HEK293T (cell line): ENCODE measurements at regions not wholly inside any gene's neighbourhood (a gene's known extent, or its start where the extent isn't known, plus 50 kb on each side); places are given as distances from the start of the nearest gene placed in this dataset.

ENCODE experiments used
- CTCF ChIA-PET: fragments of 350-600 bp; formaldehyde crosslinking; extraction: SDS; loops from one replicate; lab custom pipeline; 2021; ENCODE audit warnings: antibody characterized with exemption, inconsistent platforms; lab: Yijun Ruan, JAX
- POLR2A ChIA-PET: fragments of 350-600 bp; formaldehyde crosslinking; extraction: SDS; loops from one replicate; lab custom pipeline; 2020; ENCODE audit warnings: antibody characterized with exemption, inconsistent platforms; lab: Yijun Ruan, JAX
- DNase-seq: peaks from one replicate; pipeline ENCODE4 v3.0.0; 2012; ENCODE audit warnings: mixed read lengths; ENCODE audit errors: extremely low spot score
- ARNT ChIP-seq: fragments of 450-650 bp; IDR thresholded peaks from 2 replicates; pipeline ENCODE4 v1.6.1; 2017; ENCODE audit warnings: mild to moderate bottlenecking
- CTBP1 ChIP-seq: fragments of 450-650 bp; IDR thresholded peaks from 2 replicates; pipeline ENCODE4 v1.6.1; 2016; ENCODE audit warnings: borderline replicate concordance
- ELF4 ChIP-seq: fragments of 450-650 bp; IDR thresholded peaks from 2 replicates; pipeline ENCODE4 v1.6.1; 2017; ENCODE audit warnings: antibody characterized with exemption
- FOXA1 ChIP-seq: fragments of 450-650 bp; IDR thresholded peaks from 2 replicates; pipeline ENCODE4 v1.6.1; 2016; ENCODE audit warnings: mild to moderate bottlenecking
- HDGF ChIP-seq: fragments of 450-650 bp; IDR thresholded peaks from 2 replicates; pipeline ENCODE4 v1.6.1; 2017; ENCODE audit warnings: antibody characterized with exemption, borderline replicate concordance
- LEF1 ChIP-seq: fragments of 450-650 bp; IDR thresholded peaks from 2 replicates; pipeline ENCODE4 v1.6.1; 2017; ENCODE audit warnings: mild to moderate bottlenecking, borderline replicate concordance
- SP1 ChIP-seq: fragments of 450-650 bp; IDR thresholded peaks from 2 replicates; pipeline ENCODE4 v1.6.1; 2017
- SUZ12 ChIP-seq: fragments of 450-650 bp; IDR thresholded peaks from 2 replicates; pipeline ENCODE4 v1.6.1; 2016; ENCODE audit warnings: mild to moderate bottlenecking
- TF ChIP-seq, protein P1 (sequence below): fragments of 450-650 bp; IDR thresholded peaks from 2 replicates; pipeline ENCODE4 v1.6.1; 2016

DNA sequence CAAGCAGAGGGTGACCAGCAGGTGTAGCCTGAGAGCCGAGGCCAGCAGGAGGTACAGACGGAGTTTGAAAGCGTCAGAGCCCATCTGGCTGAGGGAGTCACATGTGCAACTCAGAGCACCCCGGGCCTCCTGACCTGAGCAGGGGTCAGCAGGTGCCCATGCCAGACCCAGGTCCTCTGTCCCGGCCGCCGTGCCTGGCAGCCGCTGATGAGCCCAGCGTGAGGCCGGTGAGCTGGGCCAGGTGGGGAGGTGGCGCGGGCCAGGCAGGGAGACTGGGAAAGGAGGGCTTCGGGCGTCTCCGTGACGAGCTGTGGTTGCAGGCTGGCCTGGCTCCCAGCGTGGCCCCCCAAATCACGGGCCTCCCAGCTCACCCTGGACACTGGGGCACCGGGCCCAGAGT is 130.9 kb downstream of the CHSY1 start:
- DNase-seq = no peak
- TF ChIP-seq, protein P1, sequence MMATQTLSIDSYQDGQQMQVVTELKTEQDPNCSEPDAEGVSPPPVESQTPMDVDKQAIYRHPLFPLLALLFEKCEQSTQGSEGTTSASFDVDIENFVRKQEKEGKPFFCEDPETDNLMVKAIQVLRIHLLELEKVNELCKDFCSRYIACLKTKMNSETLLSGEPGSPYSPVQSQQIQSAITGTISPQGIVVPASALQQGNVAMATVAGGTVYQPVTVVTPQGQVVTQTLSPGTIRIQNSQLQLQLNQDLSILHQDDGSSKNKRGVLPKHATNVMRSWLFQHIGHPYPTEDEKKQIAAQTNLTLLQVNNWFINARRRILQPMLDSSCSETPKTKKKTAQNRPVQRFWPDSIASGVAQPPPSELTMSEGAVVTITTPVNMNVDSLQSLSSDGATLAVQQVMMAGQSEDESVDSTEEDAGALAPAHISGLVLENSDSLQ = no peak
- POLR2A ChIA-PET = interaction anchor here (1.2 kb wide), 1 partner anchor 10 kb away, joined by 5 read pairs; no protein-coding TSS in a partner anchor
- CTCF ChIA-PET = interaction anchor here (1.1 kb wide), 1 partner anchor 137 kb away, joined by 4 read pairs; no protein-coding TSS in a partner anchor

DNA sequence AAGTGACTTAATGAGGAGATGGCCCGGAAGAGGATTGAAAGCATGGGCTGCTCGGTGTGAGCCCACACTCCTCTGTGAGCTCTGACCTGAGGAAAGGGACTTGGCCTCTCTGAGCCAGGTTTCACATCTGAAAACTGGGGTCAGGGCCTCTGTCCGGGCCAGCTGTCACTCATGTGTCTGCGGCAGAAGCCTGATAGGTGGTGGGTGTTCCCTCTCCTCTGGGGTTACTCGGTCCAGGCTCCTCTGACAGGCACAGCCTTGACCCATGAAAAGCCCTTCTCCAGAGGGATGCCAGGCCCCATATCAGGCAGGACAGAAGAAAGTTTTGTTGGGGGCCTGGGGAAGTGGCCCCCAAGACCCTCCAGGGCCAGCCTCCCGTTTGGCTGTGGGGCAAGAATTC is 131.4 kb downstream of the CHSY1 start:
- no peak for TF ChIP-seq FOXA1
- TF ChIP-seq, protein P1 = peak; percentile 61
- no peak for TF ChIP-seq SUZ12
- no peak for TF ChIP-seq HDGF
- no peak for TF ChIP-seq SP1
- TF ChIP-seq ARNT = no peak
- TF ChIP-seq CTBP1 = no peak
- TF ChIP-seq LEF1 = no peak
- TF ChIP-seq ELF4 = no peak
- ChIA-PET POLR2A (no interaction called here), CTCF (interaction anchor here (1.1 kb wide), 1 partner anchor 138 kb away, joined by 4 read pairs; no protein-coding TSS in a partner anchor)
- no peak for DNase-seq
